GM18907 (cell line): ENCODE measurements at regions not wholly inside any gene's neighbourhood (a gene's known extent, or its start where the extent isn't known, plus 50 kb on each side); places are given as distances from the start of the nearest gene placed in this dataset.
"Not testable (repeated sequence)": the region's sequence is repeated elsewhere in the genome, so short reads cannot be mapped to it uniquely, and the experiment has no call there.

Source experiments
- ATAC-seq: cut with Tn5 transposase; IDR thresholded peaks from one replicate; pipeline ENCODE4 v1.9.1; 2021; ENCODE audit warnings: mild to moderate bottlenecking, moderate library complexity; ENCODE audit not compliant: unreplicated experiment

DNA sequence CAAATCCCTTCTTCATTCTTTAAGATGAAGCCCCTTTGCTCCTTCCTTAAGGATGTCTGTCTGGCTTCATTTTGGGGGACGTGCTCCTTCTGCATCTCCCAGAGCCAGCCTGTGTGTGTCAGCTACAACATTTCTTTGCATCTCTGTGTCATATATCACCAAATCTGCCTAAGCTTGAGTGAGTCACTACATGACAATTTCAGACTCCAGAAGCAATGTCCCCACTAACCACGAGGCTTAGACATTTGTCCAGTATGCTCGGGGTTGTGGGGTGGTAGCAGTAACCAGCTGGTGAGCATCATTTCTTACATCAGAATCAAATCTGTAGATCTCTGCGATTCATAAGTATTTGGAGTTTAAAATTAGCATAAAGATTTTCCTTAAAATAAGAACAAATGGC lies 54.1 kb upstream of the USP14 start:
- ATAC-seq: not testable (repeated sequence)

DNA sequence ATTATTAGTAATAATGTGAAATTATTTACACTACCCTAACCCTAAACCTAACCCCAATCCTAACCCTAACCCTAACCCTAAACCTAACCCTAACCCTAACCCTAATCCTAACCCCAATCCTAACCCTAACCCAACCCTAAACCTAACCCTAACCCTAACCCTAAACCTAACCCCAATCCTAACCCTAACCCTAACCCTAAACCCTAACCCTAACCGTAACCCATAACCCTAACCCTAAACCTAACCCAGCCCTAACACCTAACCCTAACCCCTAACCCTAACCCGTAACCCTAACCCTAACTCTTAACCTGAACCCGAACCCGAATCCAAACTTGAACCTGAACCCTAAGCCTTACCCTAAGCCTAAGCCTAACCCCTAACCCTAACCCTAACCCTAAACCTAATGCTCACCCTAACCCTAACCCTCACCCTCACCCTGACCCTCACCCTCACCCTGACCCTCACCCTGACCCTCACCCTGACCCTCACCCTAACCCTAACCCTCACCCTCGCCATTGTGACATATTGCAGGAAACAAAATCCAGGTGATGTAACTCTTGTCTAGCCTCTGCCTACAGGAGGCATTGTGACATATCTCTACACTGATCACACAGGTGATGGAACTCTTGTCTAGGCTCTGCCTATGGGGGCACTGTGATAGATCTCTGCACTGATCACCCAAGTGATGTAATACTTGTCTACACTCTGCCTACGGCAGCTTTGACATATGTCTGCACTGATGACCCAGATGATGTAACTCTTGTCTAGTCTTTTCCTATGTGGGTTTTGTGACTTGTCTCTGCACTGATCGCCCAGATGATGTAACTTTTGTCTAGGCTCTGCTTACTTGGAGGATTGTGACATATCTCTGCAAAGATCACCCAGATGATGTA lies 53.0 kb upstream of the USP14 start:
- not testable (repeated sequence) for ATAC-seq

DNA sequence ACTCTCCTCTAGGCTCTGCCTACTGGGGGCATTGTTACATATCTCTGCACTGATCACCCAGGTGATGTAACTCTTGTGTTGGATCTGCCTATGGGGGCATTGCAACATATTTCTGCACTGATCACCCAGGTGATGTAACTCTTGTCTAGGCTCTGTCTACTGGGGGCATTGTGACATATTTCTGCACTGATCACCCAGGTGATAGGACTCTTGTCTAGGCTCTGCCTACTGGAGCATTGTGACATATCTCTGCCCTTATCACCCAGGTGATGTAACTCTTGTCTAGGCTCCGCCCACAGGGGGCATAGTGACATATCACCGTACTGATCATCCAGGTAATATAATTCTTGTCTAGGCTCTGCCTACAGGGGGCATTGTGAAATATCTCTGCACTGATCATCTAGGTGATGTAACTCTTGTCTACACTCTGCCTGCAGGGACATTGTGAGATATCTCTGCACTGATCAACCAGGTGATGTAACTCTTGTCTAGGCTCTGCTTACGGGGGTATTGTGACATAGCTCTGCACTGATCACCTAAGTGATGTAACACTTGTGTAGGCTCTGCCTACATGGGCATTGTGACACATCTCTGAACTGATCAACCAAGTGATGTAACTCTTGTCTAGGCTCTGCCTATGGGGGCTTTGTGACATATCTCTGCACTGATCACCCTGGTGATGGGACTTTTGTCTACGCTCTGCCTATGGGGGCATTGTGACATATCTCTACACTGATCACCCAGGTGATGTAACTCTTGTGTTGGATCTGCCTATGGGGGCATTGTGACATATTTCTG lies 52.1 kb upstream of the USP14 start:
- ATAC-seq: not testable (repeated sequence)

DNA sequence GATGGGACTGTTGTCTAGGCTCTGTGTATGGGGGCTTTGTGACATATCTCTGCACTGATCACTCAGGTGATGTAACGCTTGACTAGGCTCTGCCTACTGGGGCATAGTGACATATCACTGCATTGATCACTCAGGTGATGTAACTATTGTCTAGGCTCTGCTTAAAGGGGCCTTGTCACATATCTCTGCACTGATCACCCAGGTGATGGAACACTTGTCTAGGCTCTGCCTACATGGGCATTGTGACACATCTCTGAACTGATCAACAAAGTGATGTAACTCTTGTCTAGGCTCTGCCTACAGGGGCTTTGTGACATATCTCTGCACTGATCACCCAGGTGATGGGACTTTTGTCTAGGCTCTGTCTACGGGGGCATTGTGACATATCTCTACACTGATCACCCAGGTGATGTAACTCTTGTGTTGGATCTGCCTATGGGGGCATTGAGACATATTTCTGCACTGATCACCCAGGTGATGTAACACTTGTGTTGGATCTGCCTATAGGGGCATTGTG lies 51.4 kb upstream of the USP14 start:
- ATAC-seq: not testable (repeated sequence)

DNA sequence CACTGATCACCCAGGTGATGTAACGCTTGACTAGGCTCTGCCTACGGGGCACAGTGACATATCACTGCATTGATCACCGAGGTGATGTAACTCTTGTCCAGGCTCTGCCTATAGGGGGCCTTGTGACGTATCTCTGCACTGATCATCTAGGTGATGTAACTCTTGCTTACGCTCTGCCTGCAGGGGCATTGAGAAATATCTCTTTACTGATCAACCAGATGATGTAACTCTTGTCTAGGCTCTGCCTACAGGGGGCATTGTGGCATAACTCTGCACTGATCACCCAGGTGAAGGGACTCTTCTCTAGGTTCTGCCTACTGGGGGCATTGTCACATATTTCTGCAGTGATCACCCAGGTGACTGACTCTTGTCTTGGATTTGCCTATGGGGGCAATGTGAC lies 50.9 kb upstream of the USP14 start:
- not testable (repeated sequence) for ATAC-seq

DNA sequence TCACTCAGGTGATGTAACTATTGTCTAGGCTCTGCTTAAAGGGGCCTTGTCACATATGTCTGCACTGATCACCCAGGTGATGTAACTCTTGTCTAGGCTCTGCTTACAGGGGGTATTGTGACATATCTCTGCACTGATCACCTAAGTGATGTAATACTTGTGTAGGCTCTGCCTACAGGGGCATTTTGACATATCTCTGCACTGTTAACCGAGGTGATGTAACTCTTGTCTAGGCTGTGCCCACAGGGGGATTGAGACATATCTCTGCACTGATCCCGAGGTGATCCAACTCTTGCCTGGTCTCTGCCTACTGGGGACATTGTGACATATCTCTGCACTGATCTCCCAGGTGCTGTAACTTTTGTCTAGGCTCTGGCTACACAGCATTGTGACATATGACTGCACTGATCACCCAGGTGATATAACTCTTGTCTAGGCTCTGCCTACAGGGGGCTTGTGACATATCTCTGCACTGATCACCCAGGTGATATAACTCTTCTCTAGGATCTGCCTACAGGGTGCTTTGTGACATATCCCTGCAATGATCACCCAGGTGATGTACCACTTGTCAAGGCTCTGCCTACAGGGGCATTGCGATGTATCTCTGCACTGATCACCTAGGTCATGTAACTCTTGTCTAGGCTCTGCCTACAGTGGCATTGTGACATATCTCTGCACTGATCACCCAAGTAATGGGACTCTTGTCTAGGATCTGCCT lies 50.3 kb upstream of the USP14 start:
- peak; percentile 69 for ATAC-seq
